Choroid plexus epithelial cell (primary cell): ENCODE measurements at regions not wholly inside any gene's neighbourhood (a gene's known extent, or its start where the extent isn't known, plus 50 kb on each side); places are given as distances from the start of the nearest gene placed in this dataset.
"Not testable (repeated sequence)": the region's sequence is repeated elsewhere in the genome, so short reads cannot be mapped to it uniquely, and the experiment has no call there.

Experiments
- DNase-seq: peaks from one replicate; pipeline ENCODE4 v3.0.0-alpha.2; 2010; ENCODE audit warnings: low read depth
- H3K4me3 ChIP-seq: 2 replicates; pipeline ENCODE4 v1.5.1; 2011; ENCODE audit warnings: low read depth, mild to moderate bottlenecking, control low read depth, low read length, moderate library complexity
- CTCF ChIP-seq: conservative IDR thresholded peaks from 2 replicates; pipeline ENCODE4 v1.5.1; 2011; ENCODE audit warnings: low read depth, mild to moderate bottlenecking, control low read depth, inconsistent platforms, low read length, moderate library complexity

- TF ChIP-seq CTCF = no peak
- H3K4me3 ChIP-seq = no peak overlapping the region
- no peak for DNase-seq
These were observed 101.0 kb upstream of the JCAD start for GRCh38 chr10:30160271-30160982.

GRCh38 chr10:30159614-30160013 is 100.2 kb upstream of the JCAD start:
- not testable (repeated sequence) for DNase-seq, H3K4me3 ChIP-seq

- H3K4me3 ChIP-seq = no peak overlapping the region
- no peak for TF ChIP-seq CTCF
- DNase-seq = peak; percentile 27
These were observed 99.1 kb upstream of the JCAD start for GRCh38 chr10:30158325-30158960.

GRCh38 chr10:30155401-30155800 is 96.0 kb upstream of the JCAD start:
- peak; percentile 42 for DNase-seq
- no peak for TF ChIP-seq CTCF
- H3K4me3 ChIP-seq = no peak overlapping the region

- TF ChIP-seq CTCF = no peak
- H3K4me3 ChIP-seq = no peak overlapping the region
- no peak for DNase-seq
These were observed 95.2 kb upstream of the JCAD start for GRCh38 chr10:30154561-30154960.

GRCh38 chr10:30154126-30154525 is 94.7 kb upstream of the JCAD start:
- TF ChIP-seq CTCF = no peak
- H3K4me3 ChIP-seq = no peak overlapping the region
- no peak for DNase-seq

- no peak overlapping the region for H3K4me3 ChIP-seq
- TF ChIP-seq CTCF = no peak
- DNase-seq = peak; percentile 78
These were observed 92.4 kb upstream of the JCAD start for GRCh38 chr10:30151581-30152389.
